ENCODE measurements at regions not wholly inside any gene's neighbourhood (a gene's known extent, or its start where the extent isn't known, plus 50 kb on each side); places are given as distances from the start of the nearest gene placed in this dataset.
A peak's percentile ranks its signal among the peaks of the same experiment; 100 is the strongest.
"Not testable (repeated sequence)": the region's sequence is repeated elsewhere in the genome, so short reads cannot be mapped to it uniquely, and the experiment has no call there.

GRCh38 chrX:114006664-114007063 is 577.2 kb upstream of the HTR2C start:
- no peak for DNase-seq

GRCh38 chrX:113996781-113997180 is 587.1 kb upstream of the HTR2C start:
- no peak for DNase-seq

- not testable (repeated sequence) for DNase-seq
Observed at GRCh38 chrX:113991720-113992119, 592.2 kb upstream of the HTR2C start.

GRCh38 chrX:113990669-113991068 is 593.2 kb upstream of the HTR2C start:
- not testable (repeated sequence) for DNase-seq

- not testable (repeated sequence) for DNase-seq
Observed at GRCh38 chrX:113988315-113988935, 595.5 kb upstream of the HTR2C start.

GRCh38 chrX:113986427-113986826 is 597.5 kb upstream of the HTR2C start:
- no peak for DNase-seq

GRCh38 chrX:113982766-113983165 is 601.1 kb upstream of the HTR2C start:
- no peak for DNase-seq

GRCh38 chrX:113980953-113981352 is 602.9 kb upstream of the HTR2C start:
- DNase-seq = no peak

- no peak for DNase-seq
Observed at GRCh38 chrX:113977887-113978286, 606.0 kb upstream of the HTR2C start.

- DNase-seq = no peak
Observed at GRCh38 chrX:113975441-113975840, 608.4 kb upstream of the HTR2C start.

GRCh38 chrX:113974881-113975280 is 609.0 kb upstream of the HTR2C start:
- DNase-seq = no peak

- DNase-seq = no peak
Observed at GRCh38 chrX:113973706-113974105, 610.2 kb upstream of the HTR2C start.

- DNase-seq = no peak
Observed at GRCh38 chrX:113966791-113967190, 617.1 kb upstream of the HTR2C start.

- DNase-seq = no peak
Observed at GRCh38 chrX:113962343-113962742, 621.5 kb upstream of the HTR2C start.

GRCh38 chrX:113959912-113960626 is 623.8 kb upstream of the HTR2C start:
- DNase-seq = no peak

GRCh38 chrX:113956936-113957335 is 627.0 kb upstream of the HTR2C start:
- no peak for DNase-seq

- DNase-seq = no peak
Observed at GRCh38 chrX:113954297-113954696, 629.6 kb upstream of the HTR2C start.

- DNase-seq = no peak
Observed at GRCh38 chrX:113950081-113950678, 633.7 kb upstream of the HTR2C start.

GRCh38 chrX:113947548-113947947 is 636.3 kb upstream of the HTR2C start:
- DNase-seq = no peak

GRCh38 chrX:113935518-113935917 is 648.4 kb upstream of the HTR2C start:
- DNase-seq = no peak

- no peak for DNase-seq
Observed at GRCh38 chrX:113933931-113934330, 650.0 kb upstream of the HTR2C start.

- peak; percentile 0 for DNase-seq
Observed at GRCh38 chrX:113929004-113929403, 654.9 kb upstream of the HTR2C start.

GRCh38 chrX:113920661-113921060 is 663.2 kb upstream of the HTR2C start:
- DNase-seq = no peak

GRCh38 chrX:113919387-113919786 is 664.5 kb upstream of the HTR2C start:
- no peak for DNase-seq

Data from tongue (tissue), 1 donor.